Liver (tissue), 3 donors: ENCODE measurements at regions not wholly inside any gene's neighbourhood (a gene's known extent, or its start where the extent isn't known, plus 50 kb on each side); places are given as distances from the start of the nearest gene placed in this dataset.

Source experiments
- HNF4A ChIP-seq, 2 donors: conservative IDR thresholded peaks; 2 replicates each; pipeline ENCODE4 v1.6.1; 2016; ENCODE audit warnings: antibody characterized with exemption in 2 of 2, mild to moderate bottlenecking in 2 of 2
- RAD21 ChIP-seq, 2 donors: IDR thresholded peaks; 2 replicates each; pipeline ENCODE4 v1.6.1; 2016; ENCODE audit warnings: antibody characterized with exemption in 2 of 2, mild to moderate bottlenecking in 2 of 2
- YY1 ChIP-seq: IDR thresholded peaks from 2 replicates; pipeline ENCODE4 v1.6.1; 2016; ENCODE audit warnings: antibody characterized with exemption, mild to moderate bottlenecking
- TF ChIP-seq, protein P1 (sequence below): fragments of 150-350 bp; IDR thresholded peaks from 2 replicates; pipeline ENCODE4 v1.5.1; 2017; ENCODE audit warnings: improper control_type of control experiment, low read depth, low read length; ENCODE audit not compliant: missing input control
- TF ChIP-seq, protein P2 (sequence below): IDR thresholded peaks from 2 replicates; pipeline ENCODE4 v1.6.1; 2016; ENCODE audit warnings: antibody characterized with exemption
- donor health status: healthy.
- donor health status: healthy.

DNA sequence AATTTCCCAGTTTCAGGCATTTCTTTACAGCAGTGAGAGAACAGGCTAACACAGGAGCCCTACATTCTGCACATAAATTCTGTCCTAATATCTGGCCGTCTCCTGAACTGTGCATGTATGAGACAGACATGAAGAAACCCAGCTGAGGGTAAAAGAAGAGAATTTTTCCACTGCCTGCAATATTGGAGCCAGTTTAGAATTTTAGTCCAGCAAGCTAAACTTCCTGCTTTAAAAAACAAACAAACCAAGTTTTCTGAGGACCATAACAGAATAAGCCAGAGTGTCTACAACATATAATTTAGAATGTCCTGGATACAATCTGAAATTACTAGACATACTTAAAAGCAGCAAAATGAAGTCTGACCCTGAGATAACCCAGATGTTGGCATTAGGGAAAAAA is 215.1 kb upstream of the KLHL29 start:
- TF ChIP-seq, protein P1, sequence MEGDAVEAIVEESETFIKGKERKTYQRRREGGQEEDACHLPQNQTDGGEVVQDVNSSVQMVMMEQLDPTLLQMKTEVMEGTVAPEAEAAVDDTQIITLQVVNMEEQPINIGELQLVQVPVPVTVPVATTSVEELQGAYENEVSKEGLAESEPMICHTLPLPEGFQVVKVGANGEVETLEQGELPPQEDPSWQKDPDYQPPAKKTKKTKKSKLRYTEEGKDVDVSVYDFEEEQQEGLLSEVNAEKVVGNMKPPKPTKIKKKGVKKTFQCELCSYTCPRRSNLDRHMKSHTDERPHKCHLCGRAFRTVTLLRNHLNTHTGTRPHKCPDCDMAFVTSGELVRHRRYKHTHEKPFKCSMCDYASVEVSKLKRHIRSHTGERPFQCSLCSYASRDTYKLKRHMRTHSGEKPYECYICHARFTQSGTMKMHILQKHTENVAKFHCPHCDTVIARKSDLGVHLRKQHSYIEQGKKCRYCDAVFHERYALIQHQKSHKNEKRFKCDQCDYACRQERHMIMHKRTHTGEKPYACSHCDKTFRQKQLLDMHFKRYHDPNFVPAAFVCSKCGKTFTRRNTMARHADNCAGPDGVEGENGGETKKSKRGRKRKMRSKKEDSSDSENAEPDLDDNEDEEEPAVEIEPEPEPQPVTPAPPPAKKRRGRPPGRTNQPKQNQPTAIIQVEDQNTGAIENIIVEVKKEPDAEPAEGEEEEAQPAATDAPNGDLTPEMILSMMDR = no peak
- TF ChIP-seq RAD21 (IDR thresholded peaks at IDR 0.05) (no peak), HNF4A (conservative IDR thresholded peaks at IDR 0.05) (no peak), YY1 (no peak)
- TF ChIP-seq, protein P2, sequence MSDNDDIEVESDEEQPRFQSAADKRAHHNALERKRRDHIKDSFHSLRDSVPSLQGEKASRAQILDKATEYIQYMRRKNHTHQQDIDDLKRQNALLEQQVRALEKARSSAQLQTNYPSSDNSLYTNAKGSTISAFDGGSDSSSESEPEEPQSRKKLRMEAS = no peak
